ENCODE measurements at regions not wholly inside any gene's neighbourhood (a gene's known extent, or its start where the extent isn't known, plus 50 kb on each side); places are given as distances from the start of the nearest gene placed in this dataset.

DNA sequence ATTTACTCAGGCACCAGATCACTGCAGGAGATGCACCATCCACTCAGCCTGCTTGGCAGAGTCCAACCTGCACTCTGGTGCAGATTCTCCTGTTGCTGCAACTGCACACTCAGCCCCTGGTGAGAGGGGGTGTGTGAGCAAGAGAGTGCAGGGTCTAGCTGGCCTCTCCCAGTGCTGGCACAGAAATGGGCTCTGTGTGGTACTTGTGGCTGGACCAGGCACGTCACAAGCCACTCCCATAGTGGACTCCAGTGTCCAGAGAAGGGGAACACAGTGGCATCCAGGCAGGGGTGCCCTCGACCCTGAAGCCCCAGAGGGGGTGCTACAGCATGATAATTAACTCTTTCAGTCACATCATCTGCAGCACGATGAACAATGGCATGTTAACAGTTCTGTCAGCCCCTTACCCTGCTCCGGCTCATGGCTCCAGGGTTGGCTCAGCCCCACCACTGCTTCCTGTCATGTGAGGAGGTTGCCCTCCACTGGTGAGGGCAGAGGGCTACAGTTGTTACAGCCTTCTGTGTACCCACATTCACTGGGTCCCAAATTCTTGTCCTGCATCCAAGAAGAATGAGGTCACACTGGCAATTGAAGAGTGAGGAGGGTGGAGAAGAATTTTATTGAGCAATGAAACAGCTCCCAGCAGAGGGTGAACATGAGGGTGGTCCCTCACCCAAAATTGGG lies 135.7 kb downstream of the EVA1A start:
- intact Hi-C loops (cut with micrococcal nuclease), result no loop called here
- no peak overlapping the region for H3K4me3 ChIP-seq
- no peaks in the 10 kb centered on the region for H3K36me3 ChIP-seq
- no peak for DNase-seq
- no peaks in the 10 kb centered on the region for H3K9me3 ChIP-seq (replicated peaks)
- H3K27me3 ChIP-seq (ENCODE audit: low read depth), result peaks cover 24% of the 10 kb centered on the region
- no peaks in the 10 kb centered on the region for H3K4me1 ChIP-seq
- TF ChIP-seq, protein P1, sequence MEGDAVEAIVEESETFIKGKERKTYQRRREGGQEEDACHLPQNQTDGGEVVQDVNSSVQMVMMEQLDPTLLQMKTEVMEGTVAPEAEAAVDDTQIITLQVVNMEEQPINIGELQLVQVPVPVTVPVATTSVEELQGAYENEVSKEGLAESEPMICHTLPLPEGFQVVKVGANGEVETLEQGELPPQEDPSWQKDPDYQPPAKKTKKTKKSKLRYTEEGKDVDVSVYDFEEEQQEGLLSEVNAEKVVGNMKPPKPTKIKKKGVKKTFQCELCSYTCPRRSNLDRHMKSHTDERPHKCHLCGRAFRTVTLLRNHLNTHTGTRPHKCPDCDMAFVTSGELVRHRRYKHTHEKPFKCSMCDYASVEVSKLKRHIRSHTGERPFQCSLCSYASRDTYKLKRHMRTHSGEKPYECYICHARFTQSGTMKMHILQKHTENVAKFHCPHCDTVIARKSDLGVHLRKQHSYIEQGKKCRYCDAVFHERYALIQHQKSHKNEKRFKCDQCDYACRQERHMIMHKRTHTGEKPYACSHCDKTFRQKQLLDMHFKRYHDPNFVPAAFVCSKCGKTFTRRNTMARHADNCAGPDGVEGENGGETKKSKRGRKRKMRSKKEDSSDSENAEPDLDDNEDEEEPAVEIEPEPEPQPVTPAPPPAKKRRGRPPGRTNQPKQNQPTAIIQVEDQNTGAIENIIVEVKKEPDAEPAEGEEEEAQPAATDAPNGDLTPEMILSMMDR (IDR thresholded peaks at IDR 0.05; ENCODE audit: borderline replicate concordance), result no peak
- no peak overlapping the region for H3K27ac ChIP-seq (replicated peaks)

DNA sequence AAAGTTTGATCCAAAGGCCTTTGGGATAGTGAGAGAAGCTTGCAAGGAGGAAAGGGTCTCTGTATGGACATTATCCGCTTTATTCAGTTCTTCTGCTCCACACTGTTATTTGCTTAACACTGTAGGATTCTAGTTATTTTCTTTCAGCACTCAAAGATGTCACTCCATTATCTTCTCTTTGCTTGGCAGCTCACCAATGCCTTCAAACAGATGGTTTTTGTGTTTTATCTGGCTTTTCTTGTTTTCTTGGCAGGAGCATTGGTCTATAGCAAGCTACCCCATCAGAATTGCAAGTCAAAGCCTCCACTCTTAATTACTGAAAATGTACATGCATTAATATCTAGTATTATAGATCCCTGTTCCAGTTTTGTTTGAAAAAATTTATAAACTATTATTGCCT lies 138.8 kb downstream of the EVA1A start:
- Histone ChIP-seq H3K9me3 (replicated peaks) (no peaks in the 10 kb centered on the region), H3K27ac (replicated peaks) (no peak overlapping the region), H3K36me3 (no peaks in the 10 kb centered on the region), H3K27me3 (ENCODE audit: low read depth) (peaks cover 38% of the 10 kb centered on the region), H3K4me3 (no peak overlapping the region), H3K4me1 (no peaks in the 10 kb centered on the region)
- intact Hi-C loops (cut with micrococcal nuclease), result no loop called here
- DNase-seq, result no peak
- TF ChIP-seq, protein P1 (IDR thresholded peaks at IDR 0.05; ENCODE audit: borderline replicate concordance), result no peak

DNA sequence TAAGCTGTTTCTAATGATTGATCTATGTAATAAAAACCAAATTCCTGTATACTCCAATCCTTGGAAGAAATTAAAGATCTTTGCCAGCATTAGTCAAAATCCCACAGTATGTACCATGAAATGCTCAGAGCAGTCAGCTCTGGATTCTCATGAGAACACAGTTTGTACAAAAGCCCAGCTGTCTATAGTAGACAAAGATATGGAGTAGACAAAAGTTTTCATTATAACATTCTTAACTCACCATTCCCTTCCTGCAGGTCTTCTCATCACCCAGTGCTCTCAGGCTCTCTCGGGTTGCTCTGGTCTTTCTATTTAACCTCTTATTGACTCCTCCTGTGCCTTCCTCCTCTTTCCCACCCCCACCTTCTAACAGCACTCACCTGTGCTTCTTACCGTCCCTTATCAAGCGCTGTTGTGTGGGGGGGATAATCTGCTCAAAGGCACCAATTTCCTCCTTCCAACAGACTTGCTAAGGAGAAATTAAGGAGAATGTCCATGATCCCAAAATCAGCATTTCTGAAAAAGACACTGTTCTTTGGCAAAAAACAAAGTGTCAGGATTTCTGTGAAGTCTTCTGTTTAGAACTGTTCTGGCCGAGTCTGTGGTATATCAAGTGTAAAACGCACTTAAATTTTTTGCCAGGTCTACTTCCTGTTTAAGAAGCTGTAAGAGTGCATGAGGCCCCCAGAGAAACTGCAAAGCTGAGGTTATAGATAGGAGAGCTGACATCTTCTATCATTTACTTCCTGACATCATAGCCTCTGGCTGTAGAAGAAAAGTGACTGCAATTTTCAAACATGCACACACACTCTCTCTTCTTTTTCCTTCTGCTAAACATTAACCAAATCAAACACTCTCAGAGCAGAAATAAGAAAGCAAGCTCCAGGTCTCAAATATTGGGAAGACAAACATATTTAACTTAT lies 144.1 kb downstream of the EVA1A start:
- TF ChIP-seq, protein P1 (IDR thresholded peaks at IDR 0.05; ENCODE audit: borderline replicate concordance), result no peak
- intact Hi-C loops (cut with micrococcal nuclease), result no loop called here
- no peaks in the 10 kb centered on the region for H3K9me3 ChIP-seq (replicated peaks)
- no peaks in the 10 kb centered on the region for H3K4me1 ChIP-seq
- H3K4me3 ChIP-seq, result no peak overlapping the region
- no peak overlapping the region for H3K27ac ChIP-seq (replicated peaks)
- H3K27me3 ChIP-seq (ENCODE audit: low read depth), result peaks cover 57% of the 10 kb centered on the region
- no peaks in the 10 kb centered on the region for H3K36me3 ChIP-seq
- DNase-seq, result no peak

DNA sequence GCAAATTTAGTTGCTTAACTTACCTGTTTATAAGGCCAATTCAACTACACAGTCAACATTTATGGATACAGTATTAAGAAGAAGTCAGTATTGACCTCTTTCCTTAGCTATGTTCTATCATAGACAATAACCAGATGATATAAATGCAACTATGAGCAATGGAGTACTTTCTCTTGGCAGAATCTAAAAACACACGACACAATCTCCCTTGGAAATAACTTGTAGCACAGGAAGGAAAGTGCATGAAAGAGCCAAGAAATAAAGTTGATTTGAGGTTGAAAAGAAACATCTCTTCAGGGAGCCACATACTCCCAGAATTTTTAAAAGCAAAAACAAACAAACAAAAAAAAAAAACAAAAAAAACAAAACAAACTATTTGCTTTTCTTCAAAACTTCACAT lies 145.0 kb downstream of the EVA1A start:
- H3K4me1 ChIP-seq, result no peaks in the 10 kb centered on the region
- no peak overlapping the region for H3K4me3 ChIP-seq
- H3K27ac ChIP-seq (replicated peaks), result no peak overlapping the region
- TF ChIP-seq, protein P1 (IDR thresholded peaks at IDR 0.05; ENCODE audit: borderline replicate concordance), result no peak
- DNase-seq, result no peak
- H3K27me3 ChIP-seq (ENCODE audit: low read depth), result peaks cover 56% of the 10 kb centered on the region
- H3K9me3 ChIP-seq (replicated peaks), result peaks cover 8% of the 10 kb centered on the region
- intact Hi-C loops (cut with micrococcal nuclease), result no loop called here
- no peaks in the 10 kb centered on the region for H3K36me3 ChIP-seq

DNA sequence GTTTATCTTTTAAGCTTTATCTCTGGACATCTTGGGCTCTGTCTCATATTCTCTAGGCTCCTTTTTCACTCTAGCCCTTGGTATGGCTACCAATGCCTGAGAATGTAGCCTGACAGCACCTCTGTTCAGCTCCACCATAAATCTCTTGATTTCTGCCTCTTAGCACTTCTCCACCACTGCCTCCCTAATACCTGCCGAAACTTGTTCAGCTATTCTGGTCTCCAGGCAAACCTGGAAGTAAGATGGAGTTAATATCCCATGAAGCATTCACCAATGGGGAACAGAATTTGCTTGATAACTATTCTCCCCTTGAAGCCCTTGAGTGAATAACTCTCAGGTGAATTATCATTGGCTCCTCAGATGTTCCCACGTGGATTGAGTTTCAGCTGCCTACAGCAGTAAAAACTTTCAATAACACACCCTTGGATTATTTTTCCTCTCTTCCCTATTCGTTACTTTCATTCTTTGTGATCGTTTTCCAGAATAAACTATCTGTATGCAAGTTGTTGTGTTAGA lies 145.6 kb downstream of the EVA1A start:
- H3K27me3 ChIP-seq (ENCODE audit: low read depth), result peaks cover 56% of the 10 kb centered on the region
- H3K4me3 ChIP-seq, result no peak overlapping the region
- no peaks in the 10 kb centered on the region for H3K36me3 ChIP-seq
- no peak overlapping the region for H3K27ac ChIP-seq (replicated peaks)
- intact Hi-C loops (cut with micrococcal nuclease), result no loop called here
- peaks cover 14% of the 10 kb centered on the region for H3K9me3 ChIP-seq (replicated peaks)
- DNase-seq, result no peak
- no peaks in the 10 kb centered on the region for H3K4me1 ChIP-seq
- TF ChIP-seq, protein P1 (IDR thresholded peaks at IDR 0.05; ENCODE audit: borderline replicate concordance), result no peak
